Heart left ventricle (tissue), 16 donors: ENCODE measurements at regions not wholly inside any gene's neighbourhood (a gene's known extent, or its start where the extent isn't known, plus 50 kb on each side); places are given as distances from the start of the nearest gene placed in this dataset.

Experiments
- ATAC-seq, 4 donors: fragments of 200-7000 bp; cut with Tn5 transposase; one replicate each; pipeline ENCODE4 v1.9.1; 2020 to 2022; ENCODE audit warnings: moderate library complexity in 4 of 4, mild to moderate bottlenecking in 3 of 4, moderate number of reproducible peaks in 1 of 4
- DNase-seq, 5 donors: peaks; one replicate each; pipeline ENCODE4 v3.0.0-alpha.2; 2020
- H3K27ac ChIP-seq, 12 donors: fragments of 200-600 bp; sonication (generic) in 4 of 12; one replicate each; pipeline versions ENCODE4 v1.5.0 to v1.8.0; 2016 to 2022; ENCODE audit warnings: mild to moderate bottlenecking in 2 of 12
- H3K27me3 ChIP-seq, 9 donors: fragments of 200-600 bp; sonication (generic) in 2 of 9; one replicate each; pipeline versions ENCODE4 v1.5.1 to v1.8.0; 2016 to 2022; ENCODE audit warnings: mild to moderate bottlenecking in 3 of 9
- H3K36me3 ChIP-seq, 9 donors: fragments of 200-600 bp; sonication (generic) in 2 of 9; one replicate each; pipeline versions ENCODE4 v1.5.0 to v1.8.0; 2018 to 2022; ENCODE audit warnings: mild to moderate bottlenecking in 2 of 9
- H3K4me1 ChIP-seq, 12 donors: fragments of 200-600 bp; sonication (generic) in 4 of 12; one replicate each; pipeline versions ENCODE4 v1.5.0 to v1.8.0; 2016 to 2022; ENCODE audit warnings: mild to moderate bottlenecking in 3 of 12
- H3K4me3 ChIP-seq, 12 donors: fragments of 200-600 bp; sonication (generic) in 4 of 12; one replicate each; pipeline versions ENCODE4 v1.5.0 to v1.8.0; 2017 to 2022; ENCODE audit warnings: mild to moderate bottlenecking in 9 of 12, moderate library complexity in 4 of 12
- H3K9me3 ChIP-seq, 12 donors: fragments of 200-600 bp; sonication (generic) in 4 of 12; one replicate each; pipeline versions ENCODE4 v1.5.0 to v1.8.0; 2016 to 2022; ENCODE audit warnings: mild to moderate bottlenecking in 1 of 12
- CTCF ChIP-seq, 12 donors: fragments of 200-600 bp; sonication (generic) in 4 of 12; IDR thresholded peaks; one replicate each; pipeline versions ENCODE4 v1.5.0 to v1.8.0; 2018 to 2022; ENCODE audit warnings: antibody characterized with exemption in 12 of 12, mild to moderate bottlenecking in 5 of 12
- POLR2A ChIP-seq, 2 donors: fragments of 450-650 bp; IDR thresholded peaks; one replicate each; pipeline ENCODE4 v1.6.1; 2017; ENCODE audit warnings: antibody characterized with exemption in 2 of 2, mild to moderate bottlenecking in 2 of 2, moderate library complexity in 2 of 2
- WGBS, 4 donors: extraction: QIAGEN DNeasy Blood & Tissue Kit in 2 of 4; methylation state at CpG; one replicate each; pipeline versions ENCODE4 v1.1.5 to v1.1.7; 2013 to 2018; 5-methylcytosine and 5-hydroxymethylcytosine counted together
- intact Hi-C, 10 donors: fragments of 100-400 bp; cut with DNase I; formaldehyde crosslinking; loops; one replicate each; pipeline versions ENCODE4 v1.11.1 to v1.14.2; 2022
- donor health status: ischemic (EF 13 %, LVEDD 7.1; RV severe dilation, severe dysfunction).
- donor health status: healthy with polysubstance abuse.
- donor health status: DM: no; HTN: yes; CAD: no.
- donor health status: DM: no; HTN: no; CAD: no.
- donor health status: ischemic (EF 25% LVEDD 6.9; RV normal size, moderate dysfunction).
- donor health status: ischemic (EF 25% LVEDD 5.7; RV mildly dilated, moderate dysfunction).
- donor health status: healthy.
- donor health status: DM: yes; HTN: yes; CAD: no.
- donor health status: ischemic (EF 35%, LVEDD 5.7; RV mildly dilated, moderate dysfunction).
- donor health status: nonischemic (EF 11% LVEDD 7.7; RV severe dilation, severe dysfunction).
- donor health status: DM: yes; HTN: yes; CAD: no.
- donor health status: PGD.
- donor health status: ischemic (EF 29% LVEDD 5.4; RV normal size, mild dysfunction).
- donor health status: nonischemic (EF 23%, LVEDD 6.1; RV moderate dilation, normal function).

GRCh38 chr2:42893047-42893758 is 100.8 kb upstream of the HAAO start:
- DNase-seq (no peak), ATAC-seq (no peak)
- WGBS, 4 donors: 83 to 96% (median 93%) methylated on average over 5 of the region's 5 CpGs
- Histone ChIP-seq H3K4me3 (no peak overlapping the region), H3K27me3 (no peaks in the 10 kb centered on the region), H3K36me3 (no peaks in the 10 kb centered on the region), H3K27ac (no peak overlapping the region), H3K9me3 (peaks cover 0 to 12% (median 3%) of the 10 kb centered on the region in 12 donors), H3K4me1 (peaks cover 0 to 5% (median 0%) of the 10 kb centered on the region in 12 donors)
- intact Hi-C loops: no loop called here
- TF ChIP-seq CTCF (IDR thresholded peaks at IDR 0.05) (no peak), POLR2A (IDR thresholded peaks at IDR 0.05) (no peak)

- 97 to 98% (median 98%) methylated on average over 9 of the region's 9 CpGs for WGBS, 4 donors
- DNase-seq (no peak), ATAC-seq (no peak)
- intact Hi-C loops: no loop called here
- peaks cover 0 to 5% (median 0%) of the 10 kb centered on the region in 12 donors for H3K4me1 ChIP-seq
- no peak overlapping the region for H3K27ac ChIP-seq
- peaks cover 0 to 12% (median 3%) of the 10 kb centered on the region in 12 donors for H3K9me3 ChIP-seq
- no peak overlapping the region for H3K4me3 ChIP-seq
- H3K36me3 ChIP-seq: no peaks in the 10 kb centered on the region
- no peaks in the 10 kb centered on the region for H3K27me3 ChIP-seq
- TF ChIP-seq CTCF (IDR thresholded peaks at IDR 0.05) (no peak), POLR2A (IDR thresholded peaks at IDR 0.05) (no peak)
Observed at GRCh38 chr2:42890791-42891355, 98.5 kb upstream of the HAAO start.

- no peaks in the 10 kb centered on the region for H3K27me3 ChIP-seq
- TF ChIP-seq CTCF (IDR thresholded peaks at IDR 0.05) (no peak), POLR2A (IDR thresholded peaks at IDR 0.05) (no peak)
- no peak for ATAC-seq
- DNase-seq: no peak
- 81 to 88% (median 85%) methylated on average over 5 of the region's 5 CpGs for WGBS, 4 donors
- intact Hi-C loops: no loop called here
- H3K36me3 ChIP-seq: no peaks in the 10 kb centered on the region
- no peak overlapping the region for H3K4me3 ChIP-seq
- H3K27ac ChIP-seq: no peak overlapping the region
- peaks cover 0 to 5% (median 0%) of the 10 kb centered on the region in 12 donors for H3K4me1 ChIP-seq
- peaks cover 0 to 12% (median 3%) of the 10 kb centered on the region in 12 donors for H3K9me3 ChIP-seq
Observed at GRCh38 chr2:42888321-42889245, 96.2 kb upstream of the HAAO start.

GRCh38 chr2:42886921-42887320 is 94.5 kb upstream of the HAAO start:
- TF ChIP-seq POLR2A (IDR thresholded peaks at IDR 0.05): no peak
- TF ChIP-seq CTCF (IDR thresholded peaks at IDR 0.05): no peak
- peaks cover 0 to 7% (median 0%) of the 10 kb centered on the region in 12 donors for H3K4me1 ChIP-seq
- intact Hi-C loops: no loop called here
- no peak overlapping the region for H3K27ac ChIP-seq
- no peaks in the 10 kb centered on the region for H3K36me3 ChIP-seq
- H3K9me3 ChIP-seq: peaks cover 0 to 12% (median 3%) of the 10 kb centered on the region in 12 donors
- no peaks in the 10 kb centered on the region for H3K27me3 ChIP-seq
- WGBS, 4 donors: 70 to 84% (median 78%) methylated on average over 6 to 7 of the region's 7 CpGs
- no peak overlapping the region for H3K4me3 ChIP-seq
- ATAC-seq (no peak), DNase-seq (no peak)
